Adipocyte (in vitro differentiated cells): ENCODE measurements at regions not wholly inside any gene's neighbourhood (a gene's known extent, or its start where the extent isn't known, plus 50 kb on each side); places are given as distances from the start of the nearest gene placed in this dataset.

Experiments
- DNase-seq: peaks from one replicate; pipeline ENCODE4 v3.0.0-alpha.2; 2015; ENCODE audit warnings: low read depth
- H3K27me3 ChIP-seq: replicated peaks from 2 replicates; pipeline ENCODE4 v1.7.0; 2013; ENCODE audit warnings: mild to moderate bottlenecking, low read length, moderate library complexity; ENCODE audit not compliant: control insufficient read depth, insufficient read depth
- H3K36me3 ChIP-seq: 2 replicates; pipeline ENCODE4 v1.7.0; 2013; ENCODE audit warnings: low read length, mild to moderate bottlenecking, moderate library complexity; ENCODE audit not compliant: control insufficient read depth, insufficient read depth, severe bottlenecking
- H3K4me1 ChIP-seq: 2 replicates; pipeline ENCODE4 v1.7.0; 2013; ENCODE audit warnings: mild to moderate bottlenecking, low read length, moderate library complexity; ENCODE audit not compliant: control insufficient read depth, insufficient read depth
- H3K4me3 ChIP-seq: 2 replicates; pipeline ENCODE4 v1.7.0; 2013; ENCODE audit warnings: mild to moderate bottlenecking, low read length, moderate library complexity
- H3K9ac ChIP-seq: 2 replicates; pipeline ENCODE4 v1.7.0; 2013; ENCODE audit warnings: mild to moderate bottlenecking, low read length, moderate library complexity
- H3K9me3 ChIP-seq: 2 replicates; pipeline ENCODE4 v1.7.0; 2013; ENCODE audit warnings: mild to moderate bottlenecking, low read length, moderate library complexity; ENCODE audit not compliant: control insufficient read depth

- no peaks in the 10 kb centered on the region for H3K36me3 ChIP-seq
- no peaks in the 10 kb centered on the region for H3K4me1 ChIP-seq
- DNase-seq = no peak
- H3K9ac ChIP-seq = no peak overlapping the region
- H3K9me3 ChIP-seq = peaks cover 4% of the 10 kb centered on the region
- no peaks in the 10 kb centered on the region for H3K27me3 ChIP-seq
- no peak overlapping the region for H3K4me3 ChIP-seq
Measured at GRCh38 chr20:7708782-7709181, 231.5 kb downstream of the HAO1 start.

GRCh38 chr20:7710440-7710839 is 229.8 kb downstream of the HAO1 start:
- no peak for DNase-seq
- Histone ChIP-seq H3K9ac (no peak overlapping the region), H3K36me3 (no peaks in the 10 kb centered on the region), H3K27me3 (no peaks in the 10 kb centered on the region), H3K4me3 (no peak overlapping the region), H3K9me3 (peaks cover 4% of the 10 kb centered on the region), H3K4me1 (no peaks in the 10 kb centered on the region)

- H3K9me3 ChIP-seq = peaks cover 4% of the 10 kb centered on the region
- H3K4me3 ChIP-seq = no peak overlapping the region
- H3K9ac ChIP-seq = no peak overlapping the region
- no peak for DNase-seq
- H3K4me1 ChIP-seq = no peaks in the 10 kb centered on the region
- H3K27me3 ChIP-seq = no peaks in the 10 kb centered on the region
- H3K36me3 ChIP-seq = no peaks in the 10 kb centered on the region
Measured at GRCh38 chr20:7712661-7713060, 227.6 kb downstream of the HAO1 start.

- Histone ChIP-seq H3K4me3 (no peak overlapping the region), H3K36me3 (no peaks in the 10 kb centered on the region), H3K4me1 (no peaks in the 10 kb centered on the region), H3K27me3 (no peaks in the 10 kb centered on the region), H3K9me3 (peaks cover 4% of the 10 kb centered on the region), H3K9ac (no peak overlapping the region)
- no peak for DNase-seq
Measured at GRCh38 chr20:7714549-7714948, 225.7 kb downstream of the HAO1 start.

GRCh38 chr20:7716286-7716972 is 223.8 kb downstream of the HAO1 start:
- no peaks in the 10 kb centered on the region for H3K36me3 ChIP-seq
- H3K9ac ChIP-seq = no peak overlapping the region
- no peaks in the 10 kb centered on the region for H3K4me1 ChIP-seq
- peaks cover 4% of the 10 kb centered on the region for H3K9me3 ChIP-seq
- no peak for DNase-seq
- no peaks in the 10 kb centered on the region for H3K27me3 ChIP-seq
- H3K4me3 ChIP-seq = no peak overlapping the region

- Histone ChIP-seq H3K9me3 (no peaks in the 10 kb centered on the region), H3K4me3 (no peak overlapping the region), H3K9ac (no peak overlapping the region), H3K36me3 (no peaks in the 10 kb centered on the region), H3K27me3 (no peaks in the 10 kb centered on the region), H3K4me1 (peaks cover 16% of the 10 kb centered on the region)
- DNase-seq = no peak
Measured at GRCh38 chr20:7722564-7722963, 217.7 kb downstream of the HAO1 start.

- peaks cover 16% of the 10 kb centered on the region for H3K4me1 ChIP-seq
- H3K4me3 ChIP-seq = no peak overlapping the region
- no peaks in the 10 kb centered on the region for H3K36me3 ChIP-seq
- DNase-seq = no peak
- H3K9me3 ChIP-seq = no peaks in the 10 kb centered on the region
- no peaks in the 10 kb centered on the region for H3K27me3 ChIP-seq
- no peak overlapping the region for H3K9ac ChIP-seq
Measured at GRCh38 chr20:7723284-7723683, 217.0 kb downstream of the HAO1 start.

- peaks cover 3% of the 10 kb centered on the region for H3K9me3 ChIP-seq
- no peak overlapping the region for H3K9ac ChIP-seq
- H3K36me3 ChIP-seq = no peaks in the 10 kb centered on the region
- no peaks in the 10 kb centered on the region for H3K27me3 ChIP-seq
- no peak overlapping the region for H3K4me3 ChIP-seq
- no peak for DNase-seq
- peaks cover 10% of the 10 kb centered on the region for H3K4me1 ChIP-seq
Measured at GRCh38 chr20:7728338-7728737, 211.9 kb downstream of the HAO1 start.

GRCh38 chr20:7734216-7734615 is 206.0 kb downstream of the HAO1 start:
- H3K4me1 ChIP-seq = peaks cover 14% of the 10 kb centered on the region
- H3K4me3 ChIP-seq = no peak overlapping the region
- H3K9me3 ChIP-seq = peaks cover 3% of the 10 kb centered on the region
- H3K9ac ChIP-seq = no peak overlapping the region
- no peaks in the 10 kb centered on the region for H3K27me3 ChIP-seq
- H3K36me3 ChIP-seq = no peaks in the 10 kb centered on the region
- no peak for DNase-seq

GRCh38 chr20:7736336-7736735 is 203.9 kb downstream of the HAO1 start:
- Histone ChIP-seq H3K9ac (no peak overlapping the region), H3K4me3 (no peak overlapping the region), H3K4me1 (peaks cover 14% of the 10 kb centered on the region), H3K36me3 (no peaks in the 10 kb centered on the region), H3K9me3 (peaks cover 2% of the 10 kb centered on the region), H3K27me3 (no peaks in the 10 kb centered on the region)
- no peak for DNase-seq

GRCh38 chr20:7741866-7742265 is 198.4 kb downstream of the HAO1 start:
- peaks cover 9% of the 10 kb centered on the region for H3K9me3 ChIP-seq
- H3K27me3 ChIP-seq = no peaks in the 10 kb centered on the region
- no peak overlapping the region for H3K9ac ChIP-seq
- H3K4me1 ChIP-seq = peaks cover 4% of the 10 kb centered on the region
- H3K36me3 ChIP-seq = no peaks in the 10 kb centered on the region
- H3K4me3 ChIP-seq = no peak overlapping the region
- DNase-seq = no peak

GRCh38 chr20:7742479-7742878 is 197.8 kb downstream of the HAO1 start:
- Histone ChIP-seq H3K4me1 (peaks cover 4% of the 10 kb centered on the region), H3K9ac (no peak overlapping the region), H3K36me3 (no peaks in the 10 kb centered on the region), H3K4me3 (no peak overlapping the region), H3K27me3 (no peaks in the 10 kb centered on the region), H3K9me3 (peaks cover 9% of the 10 kb centered on the region)
- peak; percentile 8 for DNase-seq
